WERI-Rb-1 (cell line): ENCODE measurements at regions not wholly inside any gene's neighbourhood (a gene's known extent, or its start where the extent isn't known, plus 50 kb on each side); places are given as distances from the start of the nearest gene placed in this dataset.

Source experiments
- DNase-seq: peaks from one replicate; pipeline ENCODE4 v3.0.0-alpha.2; 2020
- H3K27ac ChIP-seq: fragments of 250-450 bp; sonication (Bioruptor Pico); 2 replicates; pipeline ENCODE4 v1.5.1; 2020; ENCODE audit warnings: mild to moderate bottlenecking, moderate library complexity
- H3K27me3 ChIP-seq: fragments of 250-450 bp; sonication (Bioruptor Pico); 2 replicates; pipeline ENCODE4 v1.5.1; 2021; ENCODE audit warnings: mild to moderate bottlenecking, low read depth, moderate library complexity; ENCODE audit not compliant: insufficient read depth, severe bottlenecking
- H3K36me3 ChIP-seq: fragments of 250-450 bp; sonication (Bioruptor Pico); 2 replicates; pipeline ENCODE4 v1.5.1; 2020; ENCODE audit warnings: mild to moderate bottlenecking, moderate library complexity
- H3K4me3 ChIP-seq: 2 replicates; pipeline ENCODE4 v1.5.1; 2011; ENCODE audit warnings: low read depth, mild to moderate bottlenecking, control low read depth, low read length
- H3K9me3 ChIP-seq: fragments of 250-450 bp; sonication (Bioruptor Pico); 2 replicates; pipeline ENCODE4 v1.5.1; 2021; ENCODE audit warnings: mild to moderate bottlenecking, moderate library complexity; ENCODE audit not compliant: severe bottlenecking
- TF ChIP-seq, protein P1 (sequence below): IDR thresholded peaks from 2 replicates; pipeline ENCODE4 v1.5.1; 2011; ENCODE audit warnings: low read depth, mild to moderate bottlenecking, control low read depth, inconsistent platforms, low read length

GRCh38 chr7:88610942-88611341 lies 148.6 kb upstream of the ZNF804B start:
- no peak for DNase-seq
- Histone ChIP-seq H3K27ac (no peak overlapping the region), H3K4me3 (no peak overlapping the region), H3K9me3 (no peaks in the 10 kb centered on the region), H3K36me3 (no peaks in the 10 kb centered on the region), H3K27me3 (no peaks in the 10 kb centered on the region)
- TF ChIP-seq, protein P1, sequence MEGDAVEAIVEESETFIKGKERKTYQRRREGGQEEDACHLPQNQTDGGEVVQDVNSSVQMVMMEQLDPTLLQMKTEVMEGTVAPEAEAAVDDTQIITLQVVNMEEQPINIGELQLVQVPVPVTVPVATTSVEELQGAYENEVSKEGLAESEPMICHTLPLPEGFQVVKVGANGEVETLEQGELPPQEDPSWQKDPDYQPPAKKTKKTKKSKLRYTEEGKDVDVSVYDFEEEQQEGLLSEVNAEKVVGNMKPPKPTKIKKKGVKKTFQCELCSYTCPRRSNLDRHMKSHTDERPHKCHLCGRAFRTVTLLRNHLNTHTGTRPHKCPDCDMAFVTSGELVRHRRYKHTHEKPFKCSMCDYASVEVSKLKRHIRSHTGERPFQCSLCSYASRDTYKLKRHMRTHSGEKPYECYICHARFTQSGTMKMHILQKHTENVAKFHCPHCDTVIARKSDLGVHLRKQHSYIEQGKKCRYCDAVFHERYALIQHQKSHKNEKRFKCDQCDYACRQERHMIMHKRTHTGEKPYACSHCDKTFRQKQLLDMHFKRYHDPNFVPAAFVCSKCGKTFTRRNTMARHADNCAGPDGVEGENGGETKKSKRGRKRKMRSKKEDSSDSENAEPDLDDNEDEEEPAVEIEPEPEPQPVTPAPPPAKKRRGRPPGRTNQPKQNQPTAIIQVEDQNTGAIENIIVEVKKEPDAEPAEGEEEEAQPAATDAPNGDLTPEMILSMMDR = no peak

DNA sequence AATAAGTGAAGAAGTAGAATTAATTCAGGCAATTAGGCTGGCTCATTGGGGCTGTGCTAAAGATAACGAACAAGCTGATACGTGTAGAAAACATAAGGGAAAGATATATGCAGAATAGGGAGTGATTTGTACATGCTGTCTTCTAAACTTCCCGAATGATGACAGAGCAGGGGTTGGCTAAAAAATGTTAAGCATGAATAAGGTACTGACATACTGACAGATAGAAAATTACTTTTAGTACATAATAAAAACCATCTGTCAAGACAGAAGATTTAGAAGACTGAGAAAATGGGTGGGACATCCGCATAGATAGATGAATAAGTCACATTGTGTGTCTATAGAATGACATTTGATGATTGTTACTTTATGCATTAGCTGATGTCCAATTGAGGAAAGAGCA lies 158.8 kb upstream of the ZNF804B start:
- TF ChIP-seq, protein P1 = no peak
- Histone ChIP-seq H3K27ac (no peak overlapping the region), H3K27me3 (no peaks in the 10 kb centered on the region), H3K9me3 (no peaks in the 10 kb centered on the region), H3K36me3 (no peaks in the 10 kb centered on the region), H3K4me3 (no peak overlapping the region)
- DNase-seq = no peak

GRCh38 chr7:88599528-88599927 lies 160.0 kb upstream of the ZNF804B start:
- H3K36me3 ChIP-seq = no peaks in the 10 kb centered on the region
- TF ChIP-seq, protein P1 = no peak
- no peaks in the 10 kb centered on the region for H3K27me3 ChIP-seq
- H3K9me3 ChIP-seq = no peaks in the 10 kb centered on the region
- no peak for DNase-seq
- H3K4me3 ChIP-seq = no peak overlapping the region
- H3K27ac ChIP-seq = peak overlapping the region; percentile 44

DNA sequence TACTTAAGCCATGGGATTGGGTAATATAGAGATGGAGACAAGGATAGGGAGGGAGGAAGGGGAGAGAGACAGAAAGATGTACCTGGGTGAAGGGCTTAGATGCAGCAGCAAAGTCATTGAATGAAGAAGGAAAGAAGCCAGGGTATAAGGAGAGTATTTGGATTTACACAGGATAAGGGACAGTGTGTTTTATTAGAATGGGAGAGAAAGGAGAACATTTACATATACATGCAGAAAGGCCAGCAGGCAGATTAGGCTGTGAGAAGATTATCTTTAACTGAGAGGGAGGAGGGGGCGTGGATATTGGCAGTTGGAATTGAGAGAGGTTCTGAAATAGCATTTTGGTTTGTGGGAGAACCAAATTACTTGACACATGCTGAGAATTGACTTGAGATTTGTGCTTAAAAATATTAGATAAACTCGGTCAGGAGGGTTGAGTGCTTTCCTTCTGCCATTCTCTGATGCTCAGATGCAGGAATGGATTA lies 161.5 kb upstream of the ZNF804B start:
- TF ChIP-seq, protein P1 = no peak
- peak; percentile 54 for DNase-seq
- H3K4me3 ChIP-seq = no peak overlapping the region
- H3K9me3 ChIP-seq = no peaks in the 10 kb centered on the region
- H3K27me3 ChIP-seq = no peaks in the 10 kb centered on the region
- H3K36me3 ChIP-seq = no peaks in the 10 kb centered on the region
- peak overlapping the region; percentile 44 for H3K27ac ChIP-seq

GRCh38 chr7:88590963-88591362 lies 168.5 kb upstream of the ZNF804B start:
- no peak overlapping the region for H3K4me3 ChIP-seq
- no peak overlapping the region for H3K27ac ChIP-seq
- TF ChIP-seq, protein P1 = no peak
- H3K36me3 ChIP-seq = no peaks in the 10 kb centered on the region
- no peaks in the 10 kb centered on the region for H3K27me3 ChIP-seq
- no peaks in the 10 kb centered on the region for H3K9me3 ChIP-seq
- DNase-seq = no peak

DNA sequence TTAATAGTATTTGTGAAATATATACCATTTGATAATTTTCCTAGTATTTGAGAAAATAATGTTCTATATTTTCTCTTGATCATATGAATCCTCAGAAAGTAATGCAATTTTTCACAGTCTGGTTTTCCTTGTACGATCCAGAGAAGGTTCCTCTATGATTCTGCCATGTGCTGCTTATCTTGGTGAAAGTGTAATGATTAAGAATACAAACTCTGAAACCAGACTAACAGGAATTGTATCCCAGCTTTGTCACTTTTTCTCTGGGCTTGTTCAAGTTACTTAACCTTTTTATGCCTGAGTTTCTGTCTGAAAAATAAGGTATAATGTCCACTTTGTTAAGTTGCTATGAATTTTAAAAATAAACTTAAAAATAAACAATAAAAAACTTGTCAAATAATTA lies 169.6 kb upstream of the ZNF804B start:
- Histone ChIP-seq H3K4me3 (no peak overlapping the region), H3K27me3 (no peaks in the 10 kb centered on the region), H3K9me3 (no peaks in the 10 kb centered on the region), H3K36me3 (no peaks in the 10 kb centered on the region), H3K27ac (no peak overlapping the region)
- TF ChIP-seq, protein P1 = no peak
- DNase-seq = no peak
